ENCODE measurements at regions not wholly inside any gene's neighbourhood (a gene's known extent, or its start where the extent isn't known, plus 50 kb on each side); places are given as distances from the start of the nearest gene placed in this dataset.

DNA sequence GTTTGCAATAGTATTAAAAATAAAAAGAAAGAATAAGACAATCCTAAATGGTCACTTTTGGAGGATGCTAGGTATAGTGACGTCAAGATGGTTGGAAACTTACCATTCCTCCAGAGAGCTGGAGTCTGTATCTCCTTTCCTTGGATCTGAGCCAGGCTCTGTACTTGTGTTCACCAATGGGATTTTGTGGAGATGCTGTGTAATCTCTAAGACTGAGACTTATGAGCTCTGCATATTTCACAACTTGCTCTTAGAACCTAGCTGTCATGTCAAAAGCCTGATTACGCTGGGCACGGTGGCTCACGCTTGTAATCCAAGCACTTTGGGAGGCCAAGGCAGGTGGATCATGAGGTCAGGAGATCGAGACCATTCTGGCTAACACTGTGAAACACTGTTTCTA, 126.8 kb upstream of the CLSTN2 start:
- Mint-ChIP-seq H3K27me3 (no peaks in the 10 kb centered on the region), H3K9me3 (no peaks in the 10 kb centered on the region), H3K4me3 (no peak overlapping the region), H3K4me1 (no peaks in the 10 kb centered on the region), H3K36me3 (no peaks in the 10 kb centered on the region), H3K27ac (no peak overlapping the region)
- ATAC-seq = no peak

DNA sequence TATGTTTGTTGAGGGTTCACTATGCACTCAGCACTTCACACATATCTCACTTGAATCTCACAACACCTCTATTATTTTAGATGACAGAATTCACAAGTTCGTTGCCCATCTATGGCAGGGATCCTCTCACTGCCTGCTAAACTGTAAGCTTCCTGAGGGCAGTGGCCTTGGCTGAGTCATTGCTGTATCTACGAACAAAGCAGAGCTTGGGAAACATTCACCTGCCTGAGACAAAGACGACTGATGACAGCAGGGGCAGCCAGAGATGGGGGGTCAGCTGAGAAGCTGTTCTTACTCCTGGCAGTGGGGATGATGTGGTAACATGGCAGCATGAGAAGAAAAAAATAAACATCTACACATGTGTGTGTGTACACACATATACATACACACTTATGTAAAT, 125.5 kb upstream of the NMNAT3 start:
- Mint-ChIP-seq H3K4me3 (no peak overlapping the region), H3K27ac (no peak overlapping the region), H3K27me3 (no peaks in the 10 kb centered on the region), H3K4me1 (no peaks in the 10 kb centered on the region), H3K9me3 (no peaks in the 10 kb centered on the region), H3K36me3 (no peaks in the 10 kb centered on the region)
- ATAC-seq = no peak

DNA sequence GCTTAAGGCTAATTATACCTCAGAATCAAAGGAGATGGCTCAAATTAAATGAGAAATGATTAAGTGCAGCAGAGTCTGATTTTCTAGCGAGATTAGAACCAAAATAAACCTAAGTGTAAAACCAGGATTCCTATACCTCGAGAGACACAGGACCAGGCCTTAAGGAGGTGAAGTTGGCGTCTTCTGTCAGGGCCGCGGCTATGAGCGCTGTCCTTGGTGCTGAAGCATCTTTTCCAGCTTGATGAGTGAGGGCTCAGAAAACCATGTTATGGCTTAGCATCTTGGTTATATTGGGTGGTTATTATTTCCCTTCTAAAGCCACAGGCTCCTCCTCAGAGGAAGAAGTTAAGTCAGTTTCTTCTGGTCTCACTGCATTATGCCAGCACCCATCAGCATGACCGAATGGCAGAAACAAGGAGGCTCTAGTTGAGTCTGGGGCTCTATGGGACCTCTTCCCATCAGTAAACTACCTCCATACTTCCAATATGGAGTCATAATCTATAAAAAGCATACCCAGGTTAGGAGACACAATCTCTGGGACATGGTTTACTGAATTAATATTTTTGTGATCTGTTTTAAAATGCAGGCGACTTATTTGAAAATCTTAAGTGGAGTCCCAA, 120.1 kb upstream of the NMNAT3 start:
- H3K27ac Mint-ChIP-seq = no peak overlapping the region

DNA sequence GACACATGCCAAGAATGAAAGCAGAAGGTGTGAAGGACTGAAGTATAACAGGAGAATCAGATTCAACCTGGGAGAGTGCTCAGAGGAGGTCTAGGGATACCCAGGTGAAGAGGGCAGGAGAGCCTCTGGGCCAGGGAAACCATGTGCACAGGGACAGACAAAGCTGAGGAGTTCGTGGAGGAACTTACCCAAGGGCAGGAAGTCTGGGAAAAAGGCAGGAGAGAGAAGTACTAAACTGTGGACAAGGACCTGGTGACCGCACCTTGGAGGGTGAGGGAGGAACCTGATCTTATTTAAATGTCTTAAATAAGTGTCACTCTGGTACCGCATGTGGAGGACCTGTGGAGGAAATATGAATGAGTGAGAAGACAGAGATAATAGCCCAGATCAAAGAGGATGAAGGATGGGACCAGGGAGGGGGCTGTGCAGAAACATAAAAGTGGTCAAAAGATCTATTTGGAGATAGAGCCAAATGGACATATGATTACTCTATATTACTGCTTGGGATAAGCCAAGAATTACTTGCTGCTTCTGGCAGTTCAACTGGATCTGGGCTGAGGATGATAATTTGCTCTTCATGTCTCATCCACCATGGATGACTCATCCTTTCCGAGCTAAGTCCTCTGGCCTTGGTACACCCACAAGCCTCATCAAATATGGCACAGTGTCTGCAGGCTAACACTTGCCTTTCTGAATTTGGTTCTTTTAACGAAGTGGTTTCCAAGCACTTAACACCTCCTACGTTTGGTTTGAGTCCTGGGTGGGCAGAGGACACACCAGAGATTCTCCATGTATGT, 116.9 kb upstream of the NMNAT3 start:
- no peak for ATAC-seq
- Mint-ChIP-seq H3K4me3 (no peak overlapping the region), H3K27me3 (no peaks in the 10 kb centered on the region), H3K4me1 (no peaks in the 10 kb centered on the region), H3K36me3 (no peaks in the 10 kb centered on the region), H3K9me3 (peaks cover 8% of the 10 kb centered on the region), H3K27ac (no peak overlapping the region)

More for the DNA sequence above, 120.1 kb upstream of the NMNAT3 start:
- H3K9me3 Mint-ChIP-seq = peaks cover 2% of the 10 kb centered on the region
- H3K4me3 Mint-ChIP-seq = no peak overlapping the region
- H3K36me3 Mint-ChIP-seq = no peaks in the 10 kb centered on the region
- no peaks in the 10 kb centered on the region for H3K4me1 Mint-ChIP-seq
- H3K27me3 Mint-ChIP-seq = no peaks in the 10 kb centered on the region
- no peak for ATAC-seq

DNA sequence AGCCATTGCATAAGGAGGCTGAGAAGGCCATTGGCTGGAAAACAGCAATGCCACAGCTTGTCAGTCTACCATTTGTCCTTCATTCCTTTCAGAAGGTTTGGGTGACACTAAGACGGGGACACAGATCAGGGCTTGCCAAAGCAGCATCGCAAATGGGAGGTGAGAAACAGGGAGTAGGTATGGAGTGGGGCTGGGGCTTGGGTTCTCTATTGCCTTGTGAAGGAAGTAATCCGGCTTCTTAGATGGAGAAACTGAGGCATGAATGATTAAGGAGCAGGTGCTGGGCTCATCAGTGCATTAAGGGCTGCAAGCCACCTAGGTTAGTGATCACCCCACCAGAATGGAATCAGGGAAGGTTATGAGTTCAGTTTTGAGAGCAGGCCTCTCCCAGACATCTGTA, 115.6 kb upstream of the NMNAT3 start:
- Mint-ChIP-seq H3K27ac (no peak overlapping the region), H3K4me3 (no peak overlapping the region), H3K4me1 (no peaks in the 10 kb centered on the region), H3K36me3 (no peaks in the 10 kb centered on the region), H3K27me3 (no peaks in the 10 kb centered on the region), H3K9me3 (peaks cover 8% of the 10 kb centered on the region)
- ATAC-seq = no peak

DNA sequence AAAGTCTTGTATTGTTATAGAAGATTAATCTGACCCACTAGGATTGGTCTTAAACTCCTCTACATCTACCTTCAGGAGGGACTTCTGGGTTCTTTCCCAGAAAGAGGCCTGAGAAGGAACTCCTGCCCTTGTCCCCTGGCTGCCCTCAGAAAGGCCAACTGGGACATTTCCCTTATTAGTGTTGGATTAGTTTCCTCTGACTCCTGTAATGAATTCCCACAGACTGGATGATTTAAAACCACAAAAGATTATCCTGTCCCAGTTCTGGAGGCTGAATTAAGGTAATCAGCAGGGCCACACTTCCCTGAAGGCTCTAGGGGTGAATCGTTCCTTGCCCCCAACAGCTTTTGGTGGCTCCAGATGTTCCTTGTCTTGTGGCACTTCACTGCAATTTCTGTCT, 102.8 kb upstream of the NMNAT3 start:
- ATAC-seq = no peak
- Mint-ChIP-seq H3K27me3 (no peaks in the 10 kb centered on the region), H3K27ac (no peak overlapping the region), H3K9me3 (no peaks in the 10 kb centered on the region), H3K4me1 (no peaks in the 10 kb centered on the region), H3K36me3 (no peaks in the 10 kb centered on the region), H3K4me3 (no peak overlapping the region)

DNA sequence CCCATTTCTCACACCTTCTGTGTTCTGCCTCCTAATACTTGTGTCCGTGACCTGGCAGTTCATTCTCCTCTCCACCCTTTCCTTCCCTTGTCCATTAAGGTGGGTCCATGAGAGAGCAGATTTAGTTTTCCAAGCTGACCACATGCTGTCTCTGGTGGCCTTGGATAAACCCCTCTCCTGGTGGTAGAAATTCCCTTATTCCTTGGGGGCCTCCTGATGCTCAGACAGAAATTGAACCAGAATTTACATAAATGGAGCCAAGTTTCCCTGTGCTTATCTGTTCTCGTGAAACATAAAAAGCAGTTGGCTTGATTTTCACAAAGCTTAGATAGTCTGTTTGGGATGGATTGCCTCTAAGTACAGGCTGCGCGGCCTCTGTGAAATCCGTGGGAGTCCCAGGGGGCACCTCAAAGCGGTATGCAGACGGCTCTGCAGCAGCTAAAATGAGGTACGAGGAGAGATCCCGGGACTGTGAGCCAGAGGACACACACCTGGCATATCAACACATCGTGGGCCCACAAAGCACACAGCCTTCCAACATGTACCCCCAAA, 101.0 kb upstream of the NMNAT3 start:
- Mint-ChIP-seq H3K4me3 (no peak overlapping the region), H3K27ac (no peak overlapping the region), H3K27me3 (no peaks in the 10 kb centered on the region), H3K9me3 (no peaks in the 10 kb centered on the region), H3K4me1 (no peaks in the 10 kb centered on the region), H3K36me3 (no peaks in the 10 kb centered on the region)
- ATAC-seq = no peak

GRCh38 chr3:139774560-139775302, 97.0 kb upstream of the NMNAT3 start:
- peaks cover 10% of the 10 kb centered on the region for H3K27me3 Mint-ChIP-seq
- no peak overlapping the region for H3K27ac Mint-ChIP-seq
- no peak for ATAC-seq
- no peaks in the 10 kb centered on the region for H3K36me3 Mint-ChIP-seq
- no peak overlapping the region for H3K4me3 Mint-ChIP-seq
- H3K4me1 Mint-ChIP-seq = no peaks in the 10 kb centered on the region
- no peaks in the 10 kb centered on the region for H3K9me3 Mint-ChIP-seq

- no peaks in the 10 kb centered on the region for H3K9me3 Mint-ChIP-seq
- no peak overlapping the region for H3K4me3 Mint-ChIP-seq
- peaks cover 10% of the 10 kb centered on the region for H3K27me3 Mint-ChIP-seq
- H3K36me3 Mint-ChIP-seq = no peaks in the 10 kb centered on the region
- H3K4me1 Mint-ChIP-seq = no peaks in the 10 kb centered on the region
- no peak for ATAC-seq
- H3K27ac Mint-ChIP-seq = no peak overlapping the region
These were observed 95.0 kb upstream of the NMNAT3 start for GRCh38 chr3:139772539-139773500.

DNA sequence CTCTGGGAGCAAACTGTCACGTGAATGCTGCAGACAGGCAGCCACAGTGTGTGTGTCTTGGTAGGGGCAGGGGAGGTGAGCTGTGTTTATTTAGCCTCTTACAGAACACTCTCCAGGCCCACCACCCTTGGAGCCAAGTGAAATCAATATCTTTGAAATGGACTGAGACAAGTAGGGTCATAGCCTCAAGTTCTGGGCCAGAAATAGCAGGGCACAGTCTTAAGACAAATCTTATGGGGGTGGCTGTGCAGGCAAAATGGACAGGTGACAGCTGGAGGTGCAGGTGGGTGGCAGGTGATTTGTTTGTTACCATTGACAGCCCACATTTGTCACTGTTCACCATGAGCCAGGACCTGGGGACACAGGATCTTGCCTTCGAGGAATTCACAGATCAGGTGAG, 93.6 kb upstream of the NMNAT3 start:
- no peak overlapping the region for H3K4me3 Mint-ChIP-seq
- H3K9me3 Mint-ChIP-seq = no peaks in the 10 kb centered on the region
- H3K4me1 Mint-ChIP-seq = no peaks in the 10 kb centered on the region
- no peak for ATAC-seq
- H3K27me3 Mint-ChIP-seq = peaks cover 10% of the 10 kb centered on the region
- no peaks in the 10 kb centered on the region for H3K36me3 Mint-ChIP-seq
- H3K27ac Mint-ChIP-seq = no peak overlapping the region

DNA sequence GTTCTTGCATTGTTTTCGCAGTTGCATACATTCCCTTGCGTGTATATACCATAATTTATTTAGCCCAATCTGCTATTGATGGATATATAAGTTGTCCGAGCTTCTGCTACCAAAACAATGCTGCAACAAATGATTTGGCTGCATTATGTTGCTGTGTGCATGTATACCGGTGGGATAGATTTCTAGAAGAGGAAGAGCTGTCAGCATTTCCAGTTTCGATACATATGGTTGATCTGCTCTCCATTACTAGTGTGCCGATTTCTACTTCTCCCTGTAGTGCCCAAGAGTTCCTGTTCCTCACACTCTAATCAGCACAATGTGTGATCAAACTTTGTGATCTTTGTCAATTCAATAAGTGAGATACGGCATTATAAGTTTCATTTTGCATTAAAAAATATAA, 92.8 kb upstream of the NMNAT3 start:
- Mint-ChIP-seq H3K4me1 (no peaks in the 10 kb centered on the region), H3K27me3 (peaks cover 10% of the 10 kb centered on the region), H3K36me3 (no peaks in the 10 kb centered on the region), H3K9me3 (no peaks in the 10 kb centered on the region), H3K4me3 (no peak overlapping the region), H3K27ac (no peak overlapping the region)
- ATAC-seq = no peak

- Mint-ChIP-seq H3K27ac (no peak overlapping the region), H3K36me3 (no peaks in the 10 kb centered on the region), H3K4me3 (no peak overlapping the region), H3K4me1 (no peaks in the 10 kb centered on the region), H3K27me3 (peaks cover 10% of the 10 kb centered on the region), H3K9me3 (no peaks in the 10 kb centered on the region)
- ATAC-seq = no peak
These were observed 92.0 kb upstream of the NMNAT3 start for GRCh38 chr3:139769796-139770195.

DNA sequence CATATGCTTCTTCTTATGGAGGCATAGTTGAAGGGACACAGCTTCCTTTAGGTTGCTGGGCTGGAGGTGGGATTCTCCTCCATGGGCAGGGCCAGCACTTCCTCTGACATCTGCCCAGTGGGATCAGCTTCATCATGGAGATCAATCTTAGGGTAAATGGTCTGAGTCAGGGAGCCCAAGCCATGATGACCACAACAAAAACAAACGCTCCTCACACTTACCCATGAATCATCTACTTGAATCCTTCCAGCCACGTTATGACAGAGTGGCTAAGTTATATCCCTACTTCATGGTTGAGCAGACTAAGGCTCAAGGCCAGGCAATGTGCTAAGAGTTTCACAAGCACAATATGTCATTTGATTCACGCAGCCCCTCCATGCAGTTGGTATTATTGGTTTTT, 87.2 kb upstream of the NMNAT3 start:
- no peak overlapping the region for H3K4me3 Mint-ChIP-seq
- H3K27me3 Mint-ChIP-seq = no peaks in the 10 kb centered on the region
- H3K4me1 Mint-ChIP-seq = no peaks in the 10 kb centered on the region
- H3K36me3 Mint-ChIP-seq = no peaks in the 10 kb centered on the region
- no peak for ATAC-seq
- no peak overlapping the region for H3K27ac Mint-ChIP-seq
- H3K9me3 Mint-ChIP-seq = no peaks in the 10 kb centered on the region

- Mint-ChIP-seq H3K4me3 (no peak overlapping the region), H3K36me3 (no peaks in the 10 kb centered on the region), H3K27ac (no peak overlapping the region), H3K9me3 (no peaks in the 10 kb centered on the region), H3K27me3 (no peaks in the 10 kb centered on the region), H3K4me1 (no peaks in the 10 kb centered on the region)
- ATAC-seq = no peak
These were observed 86.5 kb upstream of the NMNAT3 start for GRCh38 chr3:139764069-139764905.
